ENCODE measurements at regions not wholly inside any gene's neighbourhood (a gene's known extent, or its start where the extent isn't known, plus 50 kb on each side); places are given as distances from the start of the nearest gene placed in this dataset.

DNA sequence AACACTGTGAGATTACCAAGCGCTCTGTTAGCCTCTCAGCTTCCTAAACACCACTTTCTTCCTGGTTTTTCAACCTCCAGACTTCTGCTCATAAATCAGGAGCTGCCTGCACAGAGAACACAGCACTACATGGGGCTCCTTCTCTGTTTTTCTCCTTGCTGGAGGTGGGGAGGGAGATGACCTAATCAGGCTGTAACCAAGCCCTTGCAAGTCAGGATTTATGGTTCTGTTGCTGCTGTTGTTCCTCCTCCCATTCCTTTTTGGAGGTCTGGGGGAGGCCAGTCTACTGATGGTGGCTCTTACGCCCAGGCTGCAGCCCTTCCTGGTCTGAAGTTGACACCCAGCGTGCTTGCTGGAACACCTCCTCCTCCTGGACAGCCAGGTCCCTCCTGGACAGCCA is 80.9 kb upstream of the AJAP1 start:
- H3K4me3 ChIP-seq: no peak overlapping the region
- intact Hi-C loops (cut with DNase I; ENCODE audit: low total_unique reads): no loop called here
- H3K27ac ChIP-seq: no peak overlapping the region
- no peaks in the 10 kb centered on the region for H3K9me3 ChIP-seq
- H3K27me3 ChIP-seq: no peaks in the 10 kb centered on the region
- no peaks in the 10 kb centered on the region for H3K36me3 ChIP-seq
- no peak for DNase-seq
- TF ChIP-seq POLR2A (IDR thresholded peaks at IDR 0.05) (no peak), CTCF (IDR thresholded peaks at IDR 0.05) (no peak)
- no peaks in the 10 kb centered on the region for H3K4me1 ChIP-seq

DNA sequence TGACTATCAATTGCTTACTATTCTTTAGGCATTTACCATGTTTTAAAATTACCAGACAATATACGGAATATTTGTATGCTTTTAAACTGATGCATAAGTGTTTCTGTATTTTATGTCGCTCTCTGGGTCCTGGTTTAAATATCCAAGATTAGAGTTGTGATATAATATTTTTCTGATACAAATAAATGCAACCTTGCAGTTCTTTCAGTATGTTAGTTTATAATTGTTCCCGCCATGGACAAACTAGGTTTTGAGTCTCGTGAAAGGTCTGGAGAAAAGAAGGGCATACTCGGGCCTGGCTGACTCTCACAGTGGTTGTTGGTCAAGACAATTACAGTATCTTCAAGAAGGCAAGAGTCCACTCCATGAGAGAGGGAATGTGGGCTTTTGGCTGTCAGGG is 72.6 kb upstream of the AJAP1 start:
- no peaks in the 10 kb centered on the region for H3K4me1 ChIP-seq
- intact Hi-C loops (cut with DNase I; ENCODE audit: low total_unique reads): no loop called here
- H3K4me3 ChIP-seq: no peak overlapping the region
- H3K9me3 ChIP-seq: no peaks in the 10 kb centered on the region
- H3K27ac ChIP-seq: no peak overlapping the region
- no peak for DNase-seq
- TF ChIP-seq POLR2A (IDR thresholded peaks at IDR 0.05) (no peak), CTCF (IDR thresholded peaks at IDR 0.05) (no peak)
- H3K36me3 ChIP-seq: no peaks in the 10 kb centered on the region
- no peaks in the 10 kb centered on the region for H3K27me3 ChIP-seq

DNA sequence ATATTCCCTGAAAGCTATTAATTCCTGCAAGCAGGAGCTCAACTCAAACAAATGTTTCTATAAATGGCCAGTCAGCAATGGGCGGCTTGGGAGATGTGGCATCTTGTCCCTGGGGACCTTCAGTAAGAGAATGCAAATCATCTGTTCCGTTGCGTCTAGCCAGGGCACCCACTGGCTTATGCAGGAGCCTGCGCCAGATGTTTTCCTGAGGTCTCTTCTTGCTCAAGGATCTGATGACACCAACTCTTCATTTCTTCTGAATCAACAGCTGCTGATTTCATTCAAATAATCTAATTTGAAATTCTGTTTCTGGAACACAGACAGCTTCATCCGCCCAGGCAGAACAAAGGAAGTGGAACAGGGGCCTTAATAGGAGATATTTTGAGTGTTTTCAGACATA is 70.0 kb upstream of the AJAP1 start:
- Histone ChIP-seq H3K27ac (no peak overlapping the region), H3K4me1 (no peaks in the 10 kb centered on the region), H3K9me3 (no peaks in the 10 kb centered on the region), H3K27me3 (no peaks in the 10 kb centered on the region), H3K36me3 (no peaks in the 10 kb centered on the region), H3K4me3 (no peak overlapping the region)
- intact Hi-C loops (cut with DNase I; ENCODE audit: low total_unique reads): no loop called here
- TF ChIP-seq CTCF (IDR thresholded peaks at IDR 0.05) (no peak), POLR2A (IDR thresholded peaks at IDR 0.05) (no peak)
- no peak for DNase-seq

GRCh38 chr1:4585216-4585615 is 69.2 kb upstream of the AJAP1 start:
- Histone ChIP-seq H3K27me3 (no peaks in the 10 kb centered on the region), H3K36me3 (no peaks in the 10 kb centered on the region)
- intact Hi-C loops (cut with DNase I; ENCODE audit: low total_unique reads): no loop called here

GRCh38 chr1:4585705-4586104 is 68.7 kb upstream of the AJAP1 start:
- intact Hi-C loops (cut with DNase I; ENCODE audit: low total_unique reads): no loop called here
- H3K4me1 ChIP-seq: no peaks in the 10 kb centered on the region
- no peaks in the 10 kb centered on the region for H3K9me3 ChIP-seq
- no peak overlapping the region for H3K27ac ChIP-seq
- no peak overlapping the region for H3K4me3 ChIP-seq
- TF ChIP-seq POLR2A (IDR thresholded peaks at IDR 0.05) (no peak), CTCF (IDR thresholded peaks at IDR 0.05) (no peak)
- DNase-seq: no peak
- H3K36me3 ChIP-seq: no peaks in the 10 kb centered on the region
- no peaks in the 10 kb centered on the region for H3K27me3 ChIP-seq

More at GRCh38 chr1:4585216-4585615, 69.2 kb upstream of the AJAP1 start:
- Histone ChIP-seq H3K4me1 (no peaks in the 10 kb centered on the region), H3K9me3 (no peaks in the 10 kb centered on the region), H3K4me3 (no peak overlapping the region), H3K27ac (no peak overlapping the region)
- DNase-seq: no peak
- TF ChIP-seq POLR2A (IDR thresholded peaks at IDR 0.05): no peak

- no peak overlapping the region for H3K4me3 ChIP-seq
- H3K27me3 ChIP-seq: no peaks in the 10 kb centered on the region
- H3K36me3 ChIP-seq: no peaks in the 10 kb centered on the region
- intact Hi-C loops (cut with DNase I; ENCODE audit: low total_unique reads): no loop called here
- H3K4me1 ChIP-seq: no peaks in the 10 kb centered on the region
- H3K27ac ChIP-seq: no peak overlapping the region
- no peaks in the 10 kb centered on the region for H3K9me3 ChIP-seq
- TF ChIP-seq CTCF (IDR thresholded peaks at IDR 0.05): no peak
- no peak for TF ChIP-seq POLR2A (IDR thresholded peaks at IDR 0.05)
- no peak for DNase-seq
Measured at GRCh38 chr1:4586611-4587160, 67.7 kb upstream of the AJAP1 start.
